ENCODE measurements at regions not wholly inside any gene's neighbourhood (a gene's known extent, or its start where the extent isn't known, plus 50 kb on each side); places are given as distances from the start of the nearest gene placed in this dataset.

DNA sequence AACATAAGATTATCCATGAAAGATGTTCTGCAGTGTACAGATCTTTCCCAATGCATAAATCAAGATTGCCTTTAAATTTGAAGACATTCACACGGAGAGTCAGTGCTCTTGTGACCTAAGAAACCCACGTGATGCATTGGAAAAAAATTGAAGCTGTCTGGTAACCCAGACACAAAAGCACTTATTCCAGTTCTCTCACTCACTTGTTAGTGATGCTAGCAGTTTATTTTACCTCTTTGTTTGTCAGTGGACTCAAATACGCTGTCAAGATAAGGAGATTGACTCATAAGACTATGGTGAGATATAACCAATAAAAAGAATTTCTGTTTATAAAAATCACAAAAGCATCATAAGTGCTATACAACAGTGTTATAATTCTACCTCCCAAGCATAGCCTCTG, 245.8 kb upstream of the SMIM31 start:
- Mint-ChIP-seq H3K27me3 (ENCODE audit: low read depth) (no peaks in the 10 kb centered on the region), H3K9me3 (no peaks in the 10 kb centered on the region), H3K36me3 (ENCODE audit: low read depth) (no peaks in the 10 kb centered on the region), H3K4me3 (no peak overlapping the region), H3K27ac (no peak overlapping the region), H3K4me1 (no peaks in the 10 kb centered on the region)
- TF ChIP-seq, protein P1, sequence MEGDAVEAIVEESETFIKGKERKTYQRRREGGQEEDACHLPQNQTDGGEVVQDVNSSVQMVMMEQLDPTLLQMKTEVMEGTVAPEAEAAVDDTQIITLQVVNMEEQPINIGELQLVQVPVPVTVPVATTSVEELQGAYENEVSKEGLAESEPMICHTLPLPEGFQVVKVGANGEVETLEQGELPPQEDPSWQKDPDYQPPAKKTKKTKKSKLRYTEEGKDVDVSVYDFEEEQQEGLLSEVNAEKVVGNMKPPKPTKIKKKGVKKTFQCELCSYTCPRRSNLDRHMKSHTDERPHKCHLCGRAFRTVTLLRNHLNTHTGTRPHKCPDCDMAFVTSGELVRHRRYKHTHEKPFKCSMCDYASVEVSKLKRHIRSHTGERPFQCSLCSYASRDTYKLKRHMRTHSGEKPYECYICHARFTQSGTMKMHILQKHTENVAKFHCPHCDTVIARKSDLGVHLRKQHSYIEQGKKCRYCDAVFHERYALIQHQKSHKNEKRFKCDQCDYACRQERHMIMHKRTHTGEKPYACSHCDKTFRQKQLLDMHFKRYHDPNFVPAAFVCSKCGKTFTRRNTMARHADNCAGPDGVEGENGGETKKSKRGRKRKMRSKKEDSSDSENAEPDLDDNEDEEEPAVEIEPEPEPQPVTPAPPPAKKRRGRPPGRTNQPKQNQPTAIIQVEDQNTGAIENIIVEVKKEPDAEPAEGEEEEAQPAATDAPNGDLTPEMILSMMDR (IDR thresholded peaks at IDR 0.05; ENCODE audit: unreplicated experiment in 3 of 3): no peak

DNA sequence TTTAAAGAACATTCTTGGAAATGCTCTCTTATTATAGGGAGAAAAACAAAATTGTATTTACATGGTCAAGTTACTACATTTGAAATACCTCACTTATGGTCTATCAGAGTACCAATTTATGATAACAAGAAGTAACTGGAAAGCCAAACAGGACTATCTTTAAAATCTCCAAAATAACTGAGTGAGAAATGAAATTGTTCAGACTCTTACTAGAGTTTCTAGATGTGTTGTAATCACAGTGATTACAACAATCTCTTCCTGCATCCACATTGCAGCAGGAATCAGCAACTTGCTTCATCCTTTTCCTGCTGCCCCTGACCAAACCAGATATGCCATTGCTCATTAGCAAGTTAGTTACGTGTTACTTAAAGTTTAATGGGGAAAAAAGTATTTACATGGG, 245.2 kb upstream of the SMIM31 start:
- H3K27ac Mint-ChIP-seq: no peak overlapping the region
- no peaks in the 10 kb centered on the region for H3K27me3 Mint-ChIP-seq (ENCODE audit: low read depth)
- no peaks in the 10 kb centered on the region for H3K36me3 Mint-ChIP-seq (ENCODE audit: low read depth)
- TF ChIP-seq, protein P1 (IDR thresholded peaks at IDR 0.05; ENCODE audit: unreplicated experiment in 3 of 3): no peak
- H3K9me3 Mint-ChIP-seq: no peaks in the 10 kb centered on the region
- H3K4me3 Mint-ChIP-seq: no peak overlapping the region
- H3K4me1 Mint-ChIP-seq: no peaks in the 10 kb centered on the region

DNA sequence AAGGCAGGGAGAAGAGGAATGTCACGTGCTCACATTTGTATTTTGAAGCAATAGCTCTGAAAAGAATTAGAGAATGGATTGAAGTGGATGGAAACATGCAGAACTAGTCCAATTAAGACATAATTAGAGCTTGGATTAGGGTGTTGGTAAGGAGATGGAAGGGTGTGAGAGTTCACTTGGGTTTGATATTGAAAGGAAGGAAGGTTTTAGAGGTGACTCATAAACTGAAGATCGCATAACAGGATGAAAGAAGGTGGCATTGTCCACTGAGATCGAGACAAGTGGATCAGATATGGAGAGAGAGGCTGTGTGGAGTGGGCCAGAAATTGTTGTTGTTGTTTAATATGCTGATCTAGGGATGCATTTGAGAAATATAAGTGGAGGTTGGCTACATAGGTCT, 244.0 kb upstream of the SMIM31 start:
- TF ChIP-seq, protein P1 (IDR thresholded peaks at IDR 0.05; ENCODE audit: unreplicated experiment in 3 of 3): no peak
- H3K27ac Mint-ChIP-seq: no peak overlapping the region
- no peak overlapping the region for H3K4me3 Mint-ChIP-seq
- H3K9me3 Mint-ChIP-seq: no peaks in the 10 kb centered on the region
- H3K36me3 Mint-ChIP-seq (ENCODE audit: low read depth): no peaks in the 10 kb centered on the region
- H3K4me1 Mint-ChIP-seq: no peaks in the 10 kb centered on the region
- no peaks in the 10 kb centered on the region for H3K27me3 Mint-ChIP-seq (ENCODE audit: low read depth)

DNA sequence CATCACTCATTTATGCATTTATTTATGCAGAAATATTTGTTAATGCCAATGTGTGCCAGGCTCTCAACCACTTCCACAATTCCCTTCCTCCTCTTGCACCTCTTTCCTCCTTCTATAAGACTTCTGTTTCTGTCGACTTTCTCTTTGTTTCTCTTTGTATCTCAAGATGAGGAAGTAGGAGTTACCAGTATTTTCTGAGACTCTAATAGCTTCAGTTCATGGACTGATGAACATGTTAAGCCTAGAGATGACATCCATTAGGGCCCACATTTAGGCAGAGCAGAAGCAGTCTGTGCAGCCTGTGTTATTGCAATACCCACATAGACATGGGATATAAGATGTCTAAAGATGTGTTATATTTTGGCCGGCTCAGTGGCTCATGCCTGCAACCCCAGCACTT, 241.8 kb upstream of the SMIM31 start:
- H3K27ac Mint-ChIP-seq: no peak overlapping the region
- no peaks in the 10 kb centered on the region for H3K4me1 Mint-ChIP-seq
- H3K36me3 Mint-ChIP-seq (ENCODE audit: low read depth): no peaks in the 10 kb centered on the region
- H3K9me3 Mint-ChIP-seq: no peaks in the 10 kb centered on the region
- H3K27me3 Mint-ChIP-seq (ENCODE audit: low read depth): no peaks in the 10 kb centered on the region
- no peak overlapping the region for H3K4me3 Mint-ChIP-seq
- TF ChIP-seq, protein P1 (IDR thresholded peaks at IDR 0.05; ENCODE audit: unreplicated experiment in 3 of 3): no peak

DNA sequence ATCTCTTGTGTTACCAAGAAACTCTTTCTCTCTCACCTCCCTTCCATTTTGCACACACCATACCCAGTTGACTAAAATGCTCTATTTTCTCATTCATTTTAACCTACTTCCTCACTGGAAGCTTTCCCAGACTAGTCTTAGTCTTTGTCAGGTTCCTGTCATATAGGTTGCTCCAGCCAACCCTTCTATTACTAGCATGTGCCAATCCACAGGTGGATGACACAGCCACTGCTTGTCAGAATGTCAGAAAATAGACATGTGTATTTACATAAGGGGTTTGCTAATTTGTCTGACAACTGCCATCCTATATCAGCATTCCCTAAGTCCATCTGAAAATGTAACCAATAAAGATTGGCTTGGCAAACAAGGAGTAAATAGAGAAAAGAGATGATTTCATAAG, 239.2 kb upstream of the SMIM31 start:
- no peaks in the 10 kb centered on the region for H3K9me3 Mint-ChIP-seq
- no peaks in the 10 kb centered on the region for H3K4me1 Mint-ChIP-seq
- no peaks in the 10 kb centered on the region for H3K36me3 Mint-ChIP-seq (ENCODE audit: low read depth)
- TF ChIP-seq, protein P1 (IDR thresholded peaks at IDR 0.05; ENCODE audit: unreplicated experiment in 3 of 3): no peak
- H3K27ac Mint-ChIP-seq: no peak overlapping the region
- H3K4me3 Mint-ChIP-seq: no peak overlapping the region
- no peaks in the 10 kb centered on the region for H3K27me3 Mint-ChIP-seq (ENCODE audit: low read depth)

DNA sequence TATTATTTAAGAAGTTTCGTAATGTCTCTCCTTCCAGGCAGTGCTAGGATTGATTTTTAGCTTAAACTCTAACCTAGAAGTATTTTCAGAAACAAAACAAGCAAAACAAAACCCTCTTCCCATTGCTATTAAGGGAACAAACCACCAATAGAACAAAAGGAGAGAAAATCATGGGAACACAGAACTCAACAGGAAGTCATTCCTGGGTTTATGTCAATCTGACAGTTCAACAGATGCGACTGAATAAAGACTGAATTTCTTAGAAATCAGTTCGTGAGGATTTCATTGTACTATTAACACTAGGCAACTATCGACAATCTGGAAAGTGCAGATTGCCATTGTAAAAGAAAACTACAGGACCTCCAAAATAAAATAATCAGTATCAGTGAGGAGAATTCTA, 229.1 kb upstream of the SMIM31 start:
- Mint-ChIP-seq H3K36me3 (ENCODE audit: low read depth) (no peaks in the 10 kb centered on the region), H3K9me3 (no peaks in the 10 kb centered on the region), H3K4me3 (no peak overlapping the region)

More for the DNA sequence above, 229.1 kb upstream of the SMIM31 start:
- TF ChIP-seq, protein P1 (IDR thresholded peaks at IDR 0.05; ENCODE audit: unreplicated experiment in 3 of 3): no peak
- H3K27me3 Mint-ChIP-seq (ENCODE audit: low read depth): peaks cover 3% of the 10 kb centered on the region
- no peaks in the 10 kb centered on the region for H3K4me1 Mint-ChIP-seq
- no peak overlapping the region for H3K27ac Mint-ChIP-seq

All from nephron (organoid).